HL-60 (cell line): ENCODE measurements at regions not wholly inside any gene's neighbourhood (a gene's known extent, or its start where the extent isn't known, plus 50 kb on each side); places are given as distances from the start of the nearest gene placed in this dataset.

Experiments used
- DNase-seq, 2 experiments: peaks; one replicate each; pipeline ENCODE4 v3.0.0-alpha.2; 2010 to 2020; ENCODE audit warnings: low read depth in 1 of 2, low spot score in 1 of 2
- H3K27ac ChIP-seq: fragments of 250-450 bp; sonication (Bioruptor Pico); replicated peaks from 2 replicates; pipeline ENCODE4 v1.5.1; 2020; ENCODE audit warnings: mild to moderate bottlenecking, moderate library complexity
- H3K27me3 ChIP-seq: fragments of 250-450 bp; sonication (Bioruptor Pico); 2 replicates; pipeline ENCODE4 v1.5.1; 2021; ENCODE audit warnings: mild to moderate bottlenecking, moderate library complexity; ENCODE audit not compliant: insufficient read depth, poor library complexity, severe bottlenecking
- H3K4me3 ChIP-seq: replicated peaks from 2 replicates; pipeline ENCODE4 v1.5.1; 2011; ENCODE audit warnings: mild to moderate bottlenecking, control low read depth, low read length; ENCODE audit not compliant: insufficient read depth
- GABPA ChIP-seq: IDR thresholded peaks from 2 replicates; pipeline ENCODE4 v1.6.1; 2012; ENCODE audit warnings: low read depth
- POLR2AphosphoS5 ChIP-seq: IDR thresholded peaks from 2 replicates; pipeline ENCODE4 v1.6.1; 2012; ENCODE audit warnings: low read depth
- REST ChIP-seq: IDR thresholded peaks from 2 replicates; pipeline ENCODE4 v1.6.1; 2012; ENCODE audit warnings: low read depth; ENCODE audit not compliant: insufficient replicate concordance
- SPI1 ChIP-seq: IDR thresholded peaks from 2 replicates; pipeline ENCODE4 v1.6.1; 2012; ENCODE audit warnings: low read depth, mild to moderate bottlenecking, borderline replicate concordance
- TF ChIP-seq, protein P1 (sequence below): IDR thresholded peaks from one replicate; pipeline ENCODE4 v1.5.1; 2011; ENCODE audit warnings: low read length, control low read depth, inconsistent platforms; ENCODE audit not compliant: insufficient read depth

- no peak for TF ChIP-seq SPI1
- no peak for TF ChIP-seq GABPA
- TF ChIP-seq, protein P1, sequence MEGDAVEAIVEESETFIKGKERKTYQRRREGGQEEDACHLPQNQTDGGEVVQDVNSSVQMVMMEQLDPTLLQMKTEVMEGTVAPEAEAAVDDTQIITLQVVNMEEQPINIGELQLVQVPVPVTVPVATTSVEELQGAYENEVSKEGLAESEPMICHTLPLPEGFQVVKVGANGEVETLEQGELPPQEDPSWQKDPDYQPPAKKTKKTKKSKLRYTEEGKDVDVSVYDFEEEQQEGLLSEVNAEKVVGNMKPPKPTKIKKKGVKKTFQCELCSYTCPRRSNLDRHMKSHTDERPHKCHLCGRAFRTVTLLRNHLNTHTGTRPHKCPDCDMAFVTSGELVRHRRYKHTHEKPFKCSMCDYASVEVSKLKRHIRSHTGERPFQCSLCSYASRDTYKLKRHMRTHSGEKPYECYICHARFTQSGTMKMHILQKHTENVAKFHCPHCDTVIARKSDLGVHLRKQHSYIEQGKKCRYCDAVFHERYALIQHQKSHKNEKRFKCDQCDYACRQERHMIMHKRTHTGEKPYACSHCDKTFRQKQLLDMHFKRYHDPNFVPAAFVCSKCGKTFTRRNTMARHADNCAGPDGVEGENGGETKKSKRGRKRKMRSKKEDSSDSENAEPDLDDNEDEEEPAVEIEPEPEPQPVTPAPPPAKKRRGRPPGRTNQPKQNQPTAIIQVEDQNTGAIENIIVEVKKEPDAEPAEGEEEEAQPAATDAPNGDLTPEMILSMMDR, result no peak
- TF ChIP-seq POLR2AphosphoS5, result no peak
- TF ChIP-seq REST, result no peak
- no peak for DNase-seq
- Histone ChIP-seq H3K4me3 (no peak overlapping the region), H3K27me3 (no peaks in the 10 kb centered on the region), H3K27ac (no peak overlapping the region)
Observed at GRCh38 chr13:22077764-22078163, 406.9 kb downstream of the FGF9 start.

- Histone ChIP-seq H3K27ac (no peak overlapping the region), H3K4me3 (no peak overlapping the region), H3K27me3 (no peaks in the 10 kb centered on the region)
- DNase-seq, result no peak
- TF ChIP-seq GABPA (no peak), SPI1 (no peak), POLR2AphosphoS5 (no peak), REST (no peak)
- TF ChIP-seq, protein P1, result no peak
Observed at GRCh38 chr13:22079961-22080360, 409.1 kb downstream of the FGF9 start.

- no peaks in the 10 kb centered on the region for H3K27me3 ChIP-seq
- TF ChIP-seq SPI1 (no peak), GABPA (no peak), POLR2AphosphoS5 (no peak), REST (no peak)
- TF ChIP-seq, protein P1, result no peak
- H3K27ac ChIP-seq, result no peak overlapping the region
- no peak overlapping the region for H3K4me3 ChIP-seq
- DNase-seq, result no peak
Observed at GRCh38 chr13:22080832-22081231, 410.0 kb downstream of the FGF9 start.
